HFFc6 (cell line): ENCODE measurements at regions not wholly inside any gene's neighbourhood (a gene's known extent, or its start where the extent isn't known, plus 50 kb on each side); places are given as distances from the start of the nearest gene placed in this dataset.
"Not testable (repeated sequence)": the region's sequence is repeated elsewhere in the genome, so short reads cannot be mapped to it uniquely, and the experiment has no call there.

ENCODE experiments used
- DNase-seq: peaks from one replicate; pipeline ENCODE4 v3.0.0-alpha.2; 2018
- H3K27ac Mint-ChIP-seq: 2 replicates; pipeline ENCODE4 v1.8.0; 2020; ENCODE audit warnings: mild to moderate bottlenecking, mixed read lengths
- H3K27me3 Mint-ChIP-seq: 2 replicates; pipeline ENCODE4 v1.8.0; 2021; ENCODE audit warnings: mild to moderate bottlenecking, moderate library complexity, mixed read lengths; ENCODE audit not compliant: insufficient read depth
- H3K36me3 Mint-ChIP-seq: 2 replicates; pipeline ENCODE4 v1.8.0; 2021; ENCODE audit warnings: low read depth, mixed read lengths
- H3K4me1 Mint-ChIP-seq: 2 replicates; pipeline ENCODE4 v1.8.0; 2020; ENCODE audit warnings: low read depth, mixed read lengths
- H3K4me3 Mint-ChIP-seq: 2 replicates; pipeline ENCODE4 v1.8.0; 2020; ENCODE audit warnings: mild to moderate bottlenecking, moderate library complexity, mixed read lengths
- H3K9me3 Mint-ChIP-seq: 2 replicates; pipeline ENCODE4 v1.8.0; 2020; ENCODE audit warnings: mild to moderate bottlenecking, mixed read lengths
- TF ChIP-seq, protein P1 (sequence below): fragments of 200-600 bp; sonication (generic); IDR thresholded peaks from 2 replicates; pipeline ENCODE4 v1.5.0; 2021; ENCODE audit warnings: antibody characterized with exemption, mild to moderate bottlenecking

DNA sequence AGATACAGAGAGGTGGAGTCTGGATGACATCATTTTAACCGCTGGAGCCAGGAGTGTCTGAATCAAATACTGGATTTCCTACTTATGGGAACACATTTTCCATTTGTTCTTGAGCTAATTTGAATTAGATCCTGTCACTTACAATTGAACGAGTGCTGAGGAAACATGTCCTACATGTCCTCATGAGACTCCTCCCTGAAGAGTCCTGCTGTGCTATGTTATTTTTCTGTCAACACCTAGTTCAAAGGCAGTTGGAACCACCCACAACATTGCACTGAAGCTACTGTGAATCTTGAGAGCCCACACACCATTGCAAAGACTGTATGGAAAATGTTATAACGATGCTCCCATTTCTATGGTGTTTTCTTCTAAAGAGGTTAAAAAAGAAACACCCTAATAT lies 123.5 kb upstream of the CRBN start:
- no peaks in the 10 kb centered on the region; the same call in 1 of the 2 replicates for H3K27me3 Mint-ChIP-seq

DNA sequence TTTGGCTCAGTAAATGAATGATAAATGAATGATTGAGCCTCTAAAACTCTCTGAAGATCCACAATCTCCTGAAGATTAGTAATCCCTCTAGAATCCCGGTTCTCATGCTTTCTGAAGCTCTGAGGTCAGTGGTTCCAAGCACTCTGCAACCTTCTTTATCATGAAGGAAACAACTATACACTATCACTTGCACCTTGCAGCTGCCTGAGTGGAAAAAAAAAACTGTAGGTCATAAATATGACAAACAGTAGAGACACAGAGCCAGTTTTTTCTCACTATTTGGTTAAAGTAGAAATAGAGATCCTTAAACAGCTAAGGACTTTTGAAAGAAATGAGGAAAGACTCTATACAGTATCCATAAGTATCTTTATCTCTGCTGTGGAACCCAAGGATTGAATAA lies 122.0 kb upstream of the CRBN start:
- Mint-ChIP-seq H3K9me3 (peaks cover 63% of the 10 kb centered on the region), H3K27ac (no peak overlapping the region), H3K36me3 (no peaks in the 10 kb centered on the region; the same call in 1 of the 2 replicates), H3K27me3 (no peaks in the 10 kb centered on the region; the same call in 1 of the 2 replicates), H3K4me3 (no peak overlapping the region), H3K4me1 (no peaks in the 10 kb centered on the region)
- TF ChIP-seq, protein P1, sequence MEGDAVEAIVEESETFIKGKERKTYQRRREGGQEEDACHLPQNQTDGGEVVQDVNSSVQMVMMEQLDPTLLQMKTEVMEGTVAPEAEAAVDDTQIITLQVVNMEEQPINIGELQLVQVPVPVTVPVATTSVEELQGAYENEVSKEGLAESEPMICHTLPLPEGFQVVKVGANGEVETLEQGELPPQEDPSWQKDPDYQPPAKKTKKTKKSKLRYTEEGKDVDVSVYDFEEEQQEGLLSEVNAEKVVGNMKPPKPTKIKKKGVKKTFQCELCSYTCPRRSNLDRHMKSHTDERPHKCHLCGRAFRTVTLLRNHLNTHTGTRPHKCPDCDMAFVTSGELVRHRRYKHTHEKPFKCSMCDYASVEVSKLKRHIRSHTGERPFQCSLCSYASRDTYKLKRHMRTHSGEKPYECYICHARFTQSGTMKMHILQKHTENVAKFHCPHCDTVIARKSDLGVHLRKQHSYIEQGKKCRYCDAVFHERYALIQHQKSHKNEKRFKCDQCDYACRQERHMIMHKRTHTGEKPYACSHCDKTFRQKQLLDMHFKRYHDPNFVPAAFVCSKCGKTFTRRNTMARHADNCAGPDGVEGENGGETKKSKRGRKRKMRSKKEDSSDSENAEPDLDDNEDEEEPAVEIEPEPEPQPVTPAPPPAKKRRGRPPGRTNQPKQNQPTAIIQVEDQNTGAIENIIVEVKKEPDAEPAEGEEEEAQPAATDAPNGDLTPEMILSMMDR, result no peak
- no peak for DNase-seq

More for the DNA sequence above, 123.5 kb upstream of the CRBN start:
- TF ChIP-seq, protein P1, result no peak
- DNase-seq, result no peak
- H3K27ac Mint-ChIP-seq, result no peak overlapping the region
- H3K36me3 Mint-ChIP-seq, result no peaks in the 10 kb centered on the region; the same call in 1 of the 2 replicates
- no peaks in the 10 kb centered on the region for H3K4me1 Mint-ChIP-seq
- H3K4me3 Mint-ChIP-seq, result no peak overlapping the region
- peaks cover 67% of the 10 kb centered on the region for H3K9me3 Mint-ChIP-seq

GRCh38 chr3:3296979-3297381 lies 117.5 kb upstream of the CRBN start:
- no peaks in the 10 kb centered on the region for H3K4me1 Mint-ChIP-seq
- TF ChIP-seq, protein P1, result no peak
- peaks cover 55% of the 10 kb centered on the region for H3K9me3 Mint-ChIP-seq

GRCh38 chr3:3295586-3295985 lies 116.1 kb upstream of the CRBN start:
- Mint-ChIP-seq H3K27ac (no peak overlapping the region), H3K27me3 (no peaks in the 10 kb centered on the region), H3K4me1 (no peaks in the 10 kb centered on the region), H3K9me3 (peaks cover 59% of the 10 kb centered on the region), H3K36me3 (no peaks in the 10 kb centered on the region), H3K4me3 (no peak overlapping the region)
- TF ChIP-seq, protein P1, result no peak
- no peak for DNase-seq

More at GRCh38 chr3:3296979-3297381, 117.5 kb upstream of the CRBN start:
- H3K27ac Mint-ChIP-seq, result no peak overlapping the region
- H3K4me3 Mint-ChIP-seq, result no peak overlapping the region
- H3K36me3 Mint-ChIP-seq, result no peaks in the 10 kb centered on the region
- DNase-seq, result no peak
- no peaks in the 10 kb centered on the region for H3K27me3 Mint-ChIP-seq

DNA sequence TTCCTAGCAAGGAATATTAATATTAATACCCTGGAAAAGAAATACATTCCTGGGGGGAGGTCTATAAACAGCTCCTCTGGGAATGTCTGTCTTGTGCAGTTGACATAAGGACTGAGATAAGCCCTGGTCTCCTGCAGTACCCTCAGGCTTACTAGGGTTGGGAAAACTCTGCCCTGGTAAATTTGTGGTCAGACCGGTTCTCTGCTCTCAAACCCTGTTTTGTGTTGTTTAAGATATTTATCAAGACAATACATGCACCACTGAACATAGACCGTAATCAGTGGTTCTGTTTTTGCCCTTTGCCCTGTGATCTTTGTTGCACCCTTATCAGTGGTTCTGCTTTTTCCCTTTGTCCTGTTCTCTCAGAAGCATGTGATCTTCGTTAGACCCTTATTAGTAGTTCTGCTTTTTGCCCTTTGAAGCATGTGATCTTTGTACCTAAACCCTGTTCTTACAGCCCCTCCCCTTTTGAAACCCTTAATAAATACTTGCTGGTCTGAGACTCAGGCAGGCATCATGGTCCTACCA lies 112.3 kb upstream of the CRBN start:
- H3K36me3 Mint-ChIP-seq, H3K4me1 Mint-ChIP-seq, H3K27ac Mint-ChIP-seq, H3K4me3 Mint-ChIP-seq, DNase-seq, H3K27me3 Mint-ChIP-seq: not testable (repeated sequence)
- H3K9me3 Mint-ChIP-seq, result peaks cover 64% of the 10 kb centered on the region

DNA sequence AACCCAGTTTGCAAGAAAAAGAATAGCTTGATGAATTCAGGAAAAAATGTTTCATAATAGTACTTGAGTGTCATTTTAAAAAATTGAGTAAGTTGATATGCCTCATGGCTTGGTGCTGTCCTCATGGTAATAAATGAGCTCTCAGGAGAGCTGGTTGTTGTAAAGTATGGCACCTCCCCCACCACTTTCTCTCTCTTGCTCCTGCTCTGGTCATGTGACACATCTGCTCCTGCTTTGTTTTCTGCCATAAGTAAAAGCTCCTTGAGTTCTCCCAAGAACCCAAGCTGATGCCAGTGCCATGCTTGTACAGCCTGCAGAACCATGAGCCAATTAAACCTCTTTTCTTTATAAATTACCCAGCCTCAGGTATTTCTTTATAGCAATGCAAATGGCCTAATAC lies 108.8 kb upstream of the CRBN start:
- Mint-ChIP-seq H3K4me3 (no peak overlapping the region), H3K4me1 (no peaks in the 10 kb centered on the region), H3K27ac (no peak overlapping the region), H3K36me3 (peaks cover 4% of the 10 kb centered on the region; the same call in 1 of the 2 replicates), H3K27me3 (peaks cover 2% of the 10 kb centered on the region; the same call in 1 of the 2 replicates), H3K9me3 (peaks cover 64% of the 10 kb centered on the region)
- TF ChIP-seq, protein P1, result no peak
- no peak for DNase-seq
